GM12864 (cell line): ENCODE measurements at regions not wholly inside any gene's neighbourhood (a gene's known extent, or its start where the extent isn't known, plus 50 kb on each side); places are given as distances from the start of the nearest gene placed in this dataset.

Experiments
- DNase-seq: peaks from one replicate; pipeline ENCODE4 v3.0.0-alpha.2; 2011; ENCODE audit warnings: low read depth
- H3K4me3 ChIP-seq: 2 replicates; pipeline ENCODE4 v1.5.1; 2011; ENCODE audit warnings: mild to moderate bottlenecking, low read depth, low read length, control low read depth
- TF ChIP-seq, protein P1 (sequence below): IDR thresholded peaks from 2 replicates; pipeline ENCODE4 v1.5.1; 2011; ENCODE audit warnings: low read depth, mild to moderate bottlenecking, moderate library complexity, low read length, control low read depth, inconsistent platforms; ENCODE audit errors: missing control alignments

DNA sequence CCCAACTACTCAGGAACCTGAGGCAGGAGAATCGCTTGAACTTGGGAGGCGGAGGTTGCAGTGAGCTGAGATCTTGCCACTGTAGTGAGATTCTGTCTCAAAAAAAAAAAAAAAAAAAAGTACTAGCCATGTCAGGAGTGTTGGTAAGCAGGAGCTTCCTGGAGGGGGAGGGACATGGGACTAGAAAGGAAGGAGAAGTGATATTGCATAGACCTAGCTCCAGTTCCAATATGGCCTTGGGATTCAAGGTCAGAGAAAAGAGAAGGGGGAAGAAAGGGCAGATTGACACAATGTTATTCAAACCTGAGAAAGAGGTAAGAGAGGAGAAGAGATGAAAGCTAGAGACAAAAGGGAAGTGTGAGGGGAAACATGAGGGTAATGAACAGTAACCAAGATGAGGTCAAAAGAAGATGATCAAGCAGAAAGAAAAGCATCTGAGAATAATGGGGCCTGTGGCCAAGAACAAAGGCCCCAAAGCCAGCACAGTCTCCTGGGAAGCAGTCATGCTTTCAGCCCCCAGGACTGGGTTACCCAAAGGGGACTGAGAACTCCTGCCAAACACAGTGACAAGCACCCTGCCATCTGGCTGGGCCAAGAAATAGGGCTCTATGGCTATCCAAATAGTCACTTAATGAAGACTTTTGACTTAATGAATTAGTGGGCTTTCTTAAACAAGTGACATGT, 51.7 kb upstream of the FTH1 start:
- no peak overlapping the region for H3K4me3 ChIP-seq
- no peak for DNase-seq
- TF ChIP-seq, protein P1, sequence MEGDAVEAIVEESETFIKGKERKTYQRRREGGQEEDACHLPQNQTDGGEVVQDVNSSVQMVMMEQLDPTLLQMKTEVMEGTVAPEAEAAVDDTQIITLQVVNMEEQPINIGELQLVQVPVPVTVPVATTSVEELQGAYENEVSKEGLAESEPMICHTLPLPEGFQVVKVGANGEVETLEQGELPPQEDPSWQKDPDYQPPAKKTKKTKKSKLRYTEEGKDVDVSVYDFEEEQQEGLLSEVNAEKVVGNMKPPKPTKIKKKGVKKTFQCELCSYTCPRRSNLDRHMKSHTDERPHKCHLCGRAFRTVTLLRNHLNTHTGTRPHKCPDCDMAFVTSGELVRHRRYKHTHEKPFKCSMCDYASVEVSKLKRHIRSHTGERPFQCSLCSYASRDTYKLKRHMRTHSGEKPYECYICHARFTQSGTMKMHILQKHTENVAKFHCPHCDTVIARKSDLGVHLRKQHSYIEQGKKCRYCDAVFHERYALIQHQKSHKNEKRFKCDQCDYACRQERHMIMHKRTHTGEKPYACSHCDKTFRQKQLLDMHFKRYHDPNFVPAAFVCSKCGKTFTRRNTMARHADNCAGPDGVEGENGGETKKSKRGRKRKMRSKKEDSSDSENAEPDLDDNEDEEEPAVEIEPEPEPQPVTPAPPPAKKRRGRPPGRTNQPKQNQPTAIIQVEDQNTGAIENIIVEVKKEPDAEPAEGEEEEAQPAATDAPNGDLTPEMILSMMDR = no peak

DNA sequence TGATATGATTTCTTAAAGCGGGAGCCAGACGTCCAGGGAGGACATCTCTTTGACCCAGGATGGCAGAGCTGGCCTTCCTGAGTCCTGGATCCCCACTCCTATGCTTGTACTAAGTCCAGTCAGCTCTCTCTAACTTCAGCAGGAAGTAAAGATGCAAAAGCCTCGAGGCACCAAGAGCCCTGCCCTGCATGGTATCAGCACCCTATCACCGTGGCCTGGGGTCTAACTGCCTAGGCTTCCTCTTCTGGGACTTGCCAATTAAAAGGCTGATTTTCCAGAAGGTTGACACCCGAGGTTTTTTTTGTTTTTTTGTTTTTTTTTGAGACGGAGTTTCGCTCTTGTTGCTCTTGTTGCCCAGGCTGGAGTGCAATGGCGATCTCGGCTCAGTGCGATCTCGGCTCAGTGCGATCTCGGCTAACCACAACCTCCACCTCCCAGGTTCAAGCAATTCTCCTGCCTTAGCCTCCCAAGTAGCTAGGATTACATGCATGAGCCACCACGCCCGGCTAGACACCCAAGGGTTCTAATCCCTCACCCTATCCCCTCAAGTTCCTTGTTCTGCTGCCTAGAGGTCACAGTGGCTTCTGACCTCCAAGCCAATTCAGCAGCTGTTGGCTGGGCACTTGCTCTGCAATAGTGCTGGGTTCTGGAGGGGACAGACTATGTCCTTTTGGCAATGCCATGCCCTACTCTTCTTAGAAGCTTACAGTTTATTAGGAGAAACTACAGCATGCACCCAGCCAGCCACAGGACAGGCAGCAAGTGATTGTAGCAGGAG, 50.6 kb upstream of the FTH1 start:
- no peak overlapping the region for H3K4me3 ChIP-seq
- TF ChIP-seq, protein P1 = no peak
- DNase-seq = no peak
